ENCODE measurements at regions not wholly inside any gene's neighbourhood (a gene's known extent, or its start where the extent isn't known, plus 50 kb on each side); places are given as distances from the start of the nearest gene placed in this dataset.

- Histone ChIP-seq H3K4me3 (no peak overlapping the region), H3K27me3 (no peaks in the 10 kb centered on the region), H3K27ac (no peak overlapping the region), H3K36me3 (no peaks in the 10 kb centered on the region), H3K9me3 (no peaks in the 10 kb centered on the region), H3K4me1 (no peaks in the 10 kb centered on the region)
- TF ChIP-seq POLR2A (IDR thresholded peaks at IDR 0.05) = no peak
- TF ChIP-seq CTCF (IDR thresholded peaks at IDR 0.05) = no peak
- no peak for DNase-seq
- intact Hi-C loops (cut with DNase I; ENCODE audit: low total_unique reads) = no loop called here
Observed at GRCh38 chr10:55043540-55043939, 242.5 kb upstream of the PCDH15 start.

- Histone ChIP-seq H3K9me3 (no peaks in the 10 kb centered on the region), H3K4me1 (no peaks in the 10 kb centered on the region), H3K4me3 (no peak overlapping the region), H3K27me3 (no peaks in the 10 kb centered on the region), H3K36me3 (no peaks in the 10 kb centered on the region), H3K27ac (no peak overlapping the region)
- DNase-seq = no peak
- TF ChIP-seq CTCF (IDR thresholded peaks at IDR 0.05) (no peak), POLR2A (IDR thresholded peaks at IDR 0.05) (no peak)
- intact Hi-C loops (cut with DNase I; ENCODE audit: low total_unique reads) = no loop called here
Observed at GRCh38 chr10:55033061-55033460, 232.0 kb upstream of the PCDH15 start.

GRCh38 chr10:55024713-55025112 lies 223.7 kb upstream of the PCDH15 start:
- intact Hi-C loops (cut with DNase I; ENCODE audit: low total_unique reads) = no loop called here
- no peak for DNase-seq
- Histone ChIP-seq H3K9me3 (no peaks in the 10 kb centered on the region), H3K27me3 (no peaks in the 10 kb centered on the region), H3K4me3 (no peak overlapping the region), H3K27ac (no peak overlapping the region), H3K36me3 (no peaks in the 10 kb centered on the region), H3K4me1 (no peaks in the 10 kb centered on the region)
- TF ChIP-seq CTCF (IDR thresholded peaks at IDR 0.05) = no peak
- TF ChIP-seq POLR2A (IDR thresholded peaks at IDR 0.05) = no peak

GRCh38 chr10:55019439-55019838 lies 218.4 kb upstream of the PCDH15 start:
- DNase-seq = no peak
- no peaks in the 10 kb centered on the region for H3K27me3 ChIP-seq
- no peak overlapping the region for H3K4me3 ChIP-seq
- intact Hi-C loops (cut with DNase I; ENCODE audit: low total_unique reads) = no loop called here
- H3K4me1 ChIP-seq = no peaks in the 10 kb centered on the region
- no peak overlapping the region for H3K27ac ChIP-seq
- no peaks in the 10 kb centered on the region for H3K36me3 ChIP-seq
- TF ChIP-seq POLR2A (IDR thresholded peaks at IDR 0.05) (no peak), CTCF (IDR thresholded peaks at IDR 0.05) (no peak)
- H3K9me3 ChIP-seq = no peaks in the 10 kb centered on the region

GRCh38 chr10:55013318-55013717 lies 212.3 kb upstream of the PCDH15 start:
- Histone ChIP-seq H3K27me3 (peaks cover 0 to 4% of the 10 kb centered on the region in 2 donors), H3K9me3 (no peaks in the 10 kb centered on the region), H3K4me3 (no peak overlapping the region), H3K4me1 (no peaks in the 10 kb centered on the region), H3K36me3 (no peaks in the 10 kb centered on the region), H3K27ac (no peak overlapping the region)
- no peak for DNase-seq
- intact Hi-C loops (cut with DNase I; ENCODE audit: low total_unique reads) = no loop called here
- TF ChIP-seq CTCF (IDR thresholded peaks at IDR 0.05) (no peak), POLR2A (IDR thresholded peaks at IDR 0.05) (no peak)

Measured in uterus (tissue), 3 donors.